Raji (cell line): ENCODE measurements at regions not wholly inside any gene's neighbourhood (a gene's known extent, or its start where the extent isn't known, plus 50 kb on each side); places are given as distances from the start of the nearest gene placed in this dataset.

Experiments
- POLR2A ChIP-seq: IDR thresholded peaks from 2 replicates; pipeline ENCODE4 v1.6.1; 2011; ENCODE audit warnings: low read depth, low read length, control low read depth; ENCODE audit not compliant: insufficient read depth

DNA sequence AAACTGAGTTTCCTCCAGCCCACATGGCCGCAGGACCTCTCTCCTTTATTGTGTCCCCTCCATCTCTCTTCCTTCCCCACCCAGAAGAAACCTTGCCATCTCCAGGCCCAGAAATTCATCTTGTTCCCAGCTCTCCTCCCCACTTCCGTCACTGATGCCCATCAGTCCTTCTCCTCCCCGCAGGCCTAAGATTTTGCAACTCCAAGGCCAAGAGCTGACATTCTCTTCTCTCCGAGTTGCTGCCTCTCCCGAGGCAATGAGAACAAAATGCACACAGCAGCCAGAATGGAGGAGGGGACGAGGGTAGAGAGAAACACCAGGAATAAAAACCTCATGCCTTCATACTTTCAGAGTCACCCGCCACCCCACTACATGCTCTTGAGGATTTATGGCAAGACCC, 526.5 kb upstream of the PROK2 start:
- no peak for TF ChIP-seq POLR2A

DNA sequence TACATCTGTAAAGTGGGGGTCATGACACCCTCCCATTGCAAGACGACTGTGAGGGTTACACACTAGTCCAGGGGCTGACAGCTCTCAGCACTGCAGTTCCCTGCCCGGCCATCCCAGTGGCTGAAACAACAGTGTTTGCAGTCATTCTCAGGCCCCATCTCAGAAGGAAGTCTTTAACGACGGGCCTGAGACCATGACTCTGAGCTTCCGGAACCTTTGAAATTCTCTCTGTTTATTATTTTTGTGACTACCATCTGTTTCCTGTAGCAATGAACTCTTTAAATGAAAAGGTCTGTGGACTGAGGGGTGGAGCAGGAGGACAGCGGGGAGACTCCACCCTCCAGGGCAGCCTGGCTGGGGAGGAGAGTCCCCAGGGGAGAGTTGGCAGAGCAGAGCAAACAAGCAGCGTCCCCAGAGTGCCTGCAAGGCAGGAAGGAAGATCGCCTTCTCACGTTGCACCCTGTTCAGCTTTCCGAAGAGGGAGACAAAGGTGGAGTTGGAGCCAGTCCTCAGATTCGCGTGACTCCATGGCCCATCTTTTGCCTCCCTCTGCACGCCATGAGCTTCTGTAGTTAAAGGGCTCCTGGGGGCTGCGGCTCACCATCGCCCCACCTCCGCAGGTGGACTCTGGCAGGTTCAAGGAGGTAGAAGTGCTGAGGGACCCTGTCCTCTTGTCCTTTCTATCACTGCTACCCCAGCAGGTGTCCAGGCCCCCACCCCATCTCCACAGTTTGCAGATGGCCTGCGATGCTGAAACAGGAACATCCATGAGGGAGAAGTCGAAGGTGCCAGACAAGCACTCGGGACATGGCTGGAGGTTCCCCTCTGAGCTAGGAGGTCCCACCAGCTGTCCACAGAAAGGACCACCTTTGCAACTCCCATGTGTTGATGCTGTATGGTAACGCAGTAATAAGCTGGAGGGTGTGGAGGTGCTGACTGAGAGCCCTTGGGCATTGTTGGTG, 525.8 kb upstream of the PROK2 start:
- no peak for TF ChIP-seq POLR2A

DNA sequence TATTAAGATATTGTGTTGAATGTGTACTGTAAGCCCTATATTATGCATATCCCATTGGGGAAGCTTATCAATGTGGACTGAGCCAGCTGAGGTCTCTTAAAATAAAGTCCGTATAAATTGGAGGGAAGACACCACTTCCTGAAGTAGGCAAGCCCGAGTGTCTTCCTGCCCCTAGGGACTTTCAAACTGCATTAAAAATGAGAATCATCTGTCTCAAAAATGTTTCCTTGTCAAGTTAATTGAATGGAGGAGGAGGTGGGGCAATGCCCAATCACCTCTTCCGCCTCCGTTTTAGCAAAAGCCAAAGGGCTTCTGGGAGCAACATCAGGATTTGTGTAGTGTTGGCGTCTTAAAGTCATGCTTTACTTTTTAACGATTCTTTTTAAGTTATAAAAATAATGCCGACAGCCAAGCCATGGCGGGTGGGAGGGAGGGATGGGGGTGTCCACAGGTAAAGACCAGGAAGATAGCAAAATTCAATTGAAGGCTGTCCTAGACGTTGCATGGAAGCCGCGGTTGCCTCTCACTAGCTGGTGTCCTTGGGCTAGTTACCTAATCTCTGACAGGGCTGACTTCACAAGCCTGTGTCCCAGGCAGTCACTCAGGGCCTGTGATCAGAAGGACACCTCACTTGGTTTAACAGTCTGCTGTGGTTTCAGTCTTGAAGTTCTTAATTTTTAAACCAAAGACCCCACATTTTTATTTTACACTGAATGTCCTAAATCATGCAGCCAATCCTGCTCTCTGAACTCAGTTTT, 524.9 kb upstream of the PROK2 start:
- no peak for TF ChIP-seq POLR2A

- TF ChIP-seq POLR2A: no peak
Observed at GRCh38 chr3:72308641-72309040, 523.7 kb upstream of the PROK2 start.

GRCh38 chr3:72307438-72308115, 522.6 kb upstream of the PROK2 start:
- no peak for TF ChIP-seq POLR2A

DNA sequence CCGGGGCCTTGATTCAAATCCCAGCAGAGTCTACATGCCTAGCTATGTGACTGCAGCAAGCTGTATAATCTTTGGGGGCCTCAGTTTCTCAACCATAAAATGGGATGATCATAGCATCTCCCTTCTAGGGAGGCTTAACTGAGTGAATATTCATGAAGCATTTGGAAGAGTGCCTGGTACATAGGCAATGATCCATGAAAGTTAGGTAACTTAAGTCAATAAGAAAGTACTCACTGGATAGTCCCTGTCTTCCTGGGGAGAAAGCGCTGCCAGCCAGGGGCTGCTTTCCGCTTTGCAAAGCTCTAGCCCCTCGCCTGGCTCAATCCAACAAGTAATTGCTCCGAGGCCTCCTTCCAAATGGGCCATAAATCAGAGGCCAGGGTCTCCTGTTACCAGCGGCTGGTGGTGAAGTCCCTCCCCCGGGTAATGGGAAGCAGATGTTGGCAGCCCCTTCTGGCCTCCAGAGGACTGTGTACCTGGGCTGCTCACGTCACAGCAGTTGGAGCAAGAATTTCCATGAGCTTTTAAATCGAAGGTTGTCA, 521.9 kb upstream of the PROK2 start:
- TF ChIP-seq POLR2A: no peak

GRCh38 chr3:72303926-72304325, 519.0 kb upstream of the PROK2 start:
- TF ChIP-seq POLR2A: no peak

GRCh38 chr3:72301779-72302178, 516.8 kb upstream of the PROK2 start:
- TF ChIP-seq POLR2A: no peak

DNA sequence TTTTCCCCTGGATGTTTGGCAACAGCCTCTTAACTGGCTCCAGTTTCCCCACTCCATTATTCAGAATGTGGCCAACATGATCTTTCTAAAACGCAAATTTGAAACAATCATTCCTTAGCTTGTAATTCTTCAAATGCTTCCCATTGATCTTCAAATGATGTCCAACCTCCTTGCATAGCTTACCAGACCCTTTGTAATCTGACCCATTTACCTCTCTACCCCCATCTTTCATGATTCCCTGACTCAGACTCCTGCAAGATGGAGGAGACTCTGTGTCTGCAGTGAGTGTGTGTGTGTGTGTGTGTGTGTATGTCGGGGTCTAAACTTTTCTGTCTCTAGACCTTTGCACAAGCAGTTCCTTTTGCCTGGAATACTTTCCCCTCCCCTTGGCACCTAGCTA, 515.7 kb upstream of the PROK2 start:
- no peak for TF ChIP-seq POLR2A

- no peak for TF ChIP-seq POLR2A
Observed at GRCh38 chr3:72299823-72300222, 514.9 kb upstream of the PROK2 start.

DNA sequence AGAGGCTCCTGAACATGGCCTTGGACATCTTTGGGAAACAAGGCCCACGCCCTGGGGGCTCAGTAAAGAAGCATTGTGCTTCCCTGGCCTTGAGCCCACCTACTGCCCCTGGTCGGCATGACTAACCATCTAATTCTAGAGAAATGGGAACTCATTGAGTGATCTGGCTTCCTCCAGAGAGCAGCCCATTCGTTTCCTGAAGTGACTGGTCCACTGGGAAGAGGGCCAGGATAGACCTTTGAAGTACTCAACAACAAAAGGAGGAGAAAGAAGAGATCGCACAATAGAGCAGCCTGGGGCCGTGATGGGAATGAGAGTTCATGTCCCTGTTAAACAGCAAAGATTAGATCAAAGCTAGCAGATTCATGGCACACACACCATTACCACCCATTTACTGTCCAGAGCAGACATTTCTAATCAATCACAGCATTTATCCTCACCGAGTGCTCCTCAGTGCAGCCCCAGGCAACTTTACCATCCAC, 514.4 kb upstream of the PROK2 start:
- TF ChIP-seq POLR2A: no peak

DNA sequence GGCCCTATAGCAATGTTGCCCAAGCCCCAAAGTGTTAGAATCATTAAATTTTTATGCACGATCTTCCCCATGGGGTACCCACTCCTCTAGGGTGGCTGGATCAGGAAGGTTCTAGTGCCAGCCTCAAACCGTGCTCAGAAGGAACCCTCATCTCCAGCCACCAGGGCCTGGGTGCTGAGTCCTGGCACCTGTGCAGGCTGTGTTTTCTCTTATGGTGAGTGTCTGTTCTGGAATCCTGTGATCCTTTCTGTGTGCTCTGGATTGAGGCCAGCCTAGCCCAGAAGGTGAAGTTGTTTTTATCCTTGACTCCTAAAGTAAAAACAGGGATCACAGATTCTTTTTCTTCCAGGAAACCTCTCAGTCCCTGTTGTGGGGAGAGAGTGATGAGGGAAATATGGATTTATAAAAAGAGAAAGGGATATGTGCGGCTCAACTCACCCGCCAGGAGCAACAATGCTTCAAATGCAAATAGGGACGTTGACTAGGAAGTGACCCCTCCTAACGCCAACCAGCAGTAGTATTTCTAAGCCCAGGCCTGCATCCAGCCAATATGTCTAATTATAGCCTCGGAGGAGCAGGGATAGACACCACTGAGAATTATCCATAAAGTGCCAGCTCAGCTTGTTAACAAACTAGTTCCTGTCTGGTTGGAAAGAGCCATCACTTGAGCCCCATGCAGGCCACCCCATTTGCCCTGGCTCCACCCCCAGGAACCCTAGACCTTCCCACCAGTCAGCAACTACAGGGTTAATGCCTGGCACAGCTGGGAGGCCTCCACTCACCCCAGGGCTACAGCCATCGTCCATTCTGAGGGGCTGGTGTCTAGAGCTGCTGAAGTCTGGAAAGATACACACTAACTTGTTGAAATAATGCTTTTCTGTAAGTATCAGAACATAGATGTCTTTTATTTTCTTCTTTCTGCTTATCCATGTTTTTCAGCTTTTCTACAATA, 513.5 kb upstream of the PROK2 start:
- no peak for TF ChIP-seq POLR2A

DNA sequence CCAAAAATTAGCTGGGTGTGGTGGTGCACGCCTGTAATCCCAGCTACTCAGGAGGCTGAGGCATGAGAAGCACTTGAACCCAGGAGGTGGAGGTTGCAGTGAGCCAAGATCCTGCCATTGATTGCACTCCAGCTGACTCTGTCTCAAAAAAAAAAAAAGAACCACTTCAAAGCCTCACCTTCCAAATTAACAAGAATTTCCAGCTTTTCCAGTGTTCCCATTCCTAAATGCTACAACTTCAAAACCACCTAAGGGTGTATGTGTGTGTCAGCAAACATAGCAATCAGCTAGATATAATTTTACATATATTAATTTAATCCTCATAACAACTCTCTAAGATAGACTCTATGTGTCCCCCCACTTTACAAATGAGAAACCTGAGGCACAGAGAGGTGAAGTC, 512.5 kb upstream of the PROK2 start:
- TF ChIP-seq POLR2A: no peak

- no peak for TF ChIP-seq POLR2A
Observed at GRCh38 chr3:72296477-72297111, 511.6 kb upstream of the PROK2 start.

DNA sequence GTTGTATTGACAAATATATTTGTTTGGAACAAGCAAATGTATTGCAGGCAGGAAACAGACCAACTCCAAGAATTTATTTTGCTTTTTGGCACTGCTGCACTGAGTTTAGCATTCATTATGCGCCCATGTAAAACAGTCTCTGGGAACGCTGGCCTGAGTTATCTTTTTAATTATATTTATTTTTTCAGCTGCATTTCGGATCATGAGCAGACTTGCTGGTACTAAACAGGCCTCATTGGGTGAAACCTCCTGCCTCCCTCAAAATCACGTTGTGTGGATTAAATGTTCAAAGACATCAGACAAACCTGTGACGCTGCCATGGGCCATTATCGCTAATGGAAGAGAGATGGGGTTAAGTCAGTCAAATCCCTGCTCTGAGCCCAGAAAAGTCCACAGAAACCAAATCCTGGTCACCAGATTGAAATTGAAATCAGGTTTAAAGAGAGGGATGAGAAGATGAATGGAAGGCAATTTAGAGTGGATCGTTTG, 511.1 kb upstream of the PROK2 start:
- TF ChIP-seq POLR2A: no peak
